CD4-positive, CD25-positive, alpha-beta regulatory T cell (primary cell): ENCODE measurements at regions not wholly inside any gene's neighbourhood (a gene's known extent, or its start where the extent isn't known, plus 50 kb on each side); places are given as distances from the start of the nearest gene placed in this dataset.

ENCODE experiments used
- ATAC-seq, 2 donors: fragments of 150-1000 bp; cut with Tn5 transposase; one replicate each; pipeline ENCODE4 v1.10.0; 2021; ENCODE audit warnings: low read depth in 2 of 2, moderate number of reproducible peaks in 2 of 2, moderate library complexity in 1 of 2
- DNase-seq, 3 donors: peaks; one replicate each; pipeline versions ENCODE4 v3.0.0 to v3.0.0-alpha.2; 2012 to 2022; ENCODE audit warnings: mixed read lengths in 1 of 3
- H3K27ac ChIP-seq: one replicate; pipeline ENCODE4 v1.7.0; 2013; ENCODE audit warnings: mild to moderate bottlenecking, low read length; ENCODE audit not compliant: insufficient read depth, poor library complexity, severe bottlenecking
- H3K27me3 ChIP-seq: one replicate; pipeline ENCODE4 v1.7.0; 2013; ENCODE audit warnings: low read length; ENCODE audit not compliant: control insufficient read depth, insufficient read depth
- H3K36me3 ChIP-seq: one replicate; pipeline ENCODE4 v1.7.0; 2013; ENCODE audit warnings: mild to moderate bottlenecking, low read length, moderate library complexity; ENCODE audit not compliant: control insufficient read depth, insufficient read depth
- H3K4me1 ChIP-seq: 2 replicates; pipeline ENCODE4 v1.7.0; 2013; ENCODE audit warnings: mild to moderate bottlenecking, low read length; ENCODE audit not compliant: insufficient read depth, control insufficient read depth, poor library complexity, severe bottlenecking
- H3K4me3 ChIP-seq: one replicate; pipeline ENCODE4 v1.7.0; 2013; ENCODE audit warnings: low read depth, mild to moderate bottlenecking, low read length, moderate library complexity
- H3K9me3 ChIP-seq, 2 experiments: 1 replicate in 1 of 2; 2 replicates in 1 of 2; pipeline ENCODE4 v1.7.0; 2013; ENCODE audit warnings: low read length in 2 of 2, mild to moderate bottlenecking in 1 of 2, moderate library complexity in 1 of 2; ENCODE audit not compliant: control insufficient read depth in 2 of 2
- H3K27ac Mint-ChIP-seq, 3 donors: one replicate each; pipeline ENCODE4 v1.8.0; 2020 to 2022; ENCODE audit warnings: mild to moderate bottlenecking in 3 of 3, mixed read lengths in 3 of 3, moderate library complexity in 2 of 3
- H3K27me3 Mint-ChIP-seq: one replicate; pipeline ENCODE4 v1.8.0; 2022; ENCODE audit warnings: mild to moderate bottlenecking, mixed read lengths
- H3K36me3 Mint-ChIP-seq: one replicate; pipeline ENCODE4 v1.8.0; 2020; ENCODE audit warnings: mixed read lengths
- H3K4me1 Mint-ChIP-seq, 4 donors: one replicate each; pipeline ENCODE4 v1.8.0; 2020 to 2022; ENCODE audit warnings: mixed read lengths in 4 of 4, mild to moderate bottlenecking in 1 of 4
- H3K4me3 Mint-ChIP-seq, 4 donors: one replicate each; pipeline ENCODE4 v1.8.0; 2020 to 2022; ENCODE audit warnings: mild to moderate bottlenecking in 4 of 4, mixed read lengths in 4 of 4, moderate library complexity in 3 of 4
- H3K9me3 Mint-ChIP-seq, 7 donors: one replicate each; pipeline ENCODE4 v1.8.0; 2020 to 2022; ENCODE audit warnings: mixed read lengths in 7 of 7, mild to moderate bottlenecking in 3 of 7, moderate library complexity in 2 of 7

GRCh38 chr9:73527521-73527920 lies 375.9 kb downstream of the ANXA1 start:
- no peak overlapping the region for H3K27ac Mint-ChIP-seq
- Histone ChIP-seq H3K27me3 (no peaks in the 10 kb centered on the region), H3K9me3 (no peaks in the 10 kb centered on the region), H3K4me3 (no peak overlapping the region), H3K36me3 (no peaks in the 10 kb centered on the region), H3K27ac (no peak overlapping the region), H3K4me1 (no peaks in the 10 kb centered on the region)
- no peak overlapping the region for H3K4me3 Mint-ChIP-seq
- H3K36me3 Mint-ChIP-seq, result no peaks in the 10 kb centered on the region
- no peaks in the 10 kb centered on the region for H3K4me1 Mint-ChIP-seq
- peaks cover 0 to 8% (median 2%) of the 10 kb centered on the region in 7 donors for H3K9me3 Mint-ChIP-seq
- ATAC-seq, result no peak
- no peak for DNase-seq
- H3K27me3 Mint-ChIP-seq, result no peaks in the 10 kb centered on the region

- H3K4me3 Mint-ChIP-seq, result no peak overlapping the region
- ATAC-seq, result no peak
- H3K9me3 Mint-ChIP-seq, result peaks cover 0 to 8% (median 3%) of the 10 kb centered on the region in 7 donors
- no peaks in the 10 kb centered on the region for H3K4me1 ChIP-seq
- H3K36me3 ChIP-seq, result no peaks in the 10 kb centered on the region
- no peak overlapping the region for H3K27ac Mint-ChIP-seq
- no peaks in the 10 kb centered on the region for H3K4me1 Mint-ChIP-seq
- no peaks in the 10 kb centered on the region for H3K9me3 ChIP-seq
- no peaks in the 10 kb centered on the region for H3K36me3 Mint-ChIP-seq
- H3K27ac ChIP-seq, result no peak overlapping the region
- H3K27me3 ChIP-seq, result no peaks in the 10 kb centered on the region
- no peaks in the 10 kb centered on the region for H3K27me3 Mint-ChIP-seq
- DNase-seq, result no peak
- H3K4me3 ChIP-seq, result no peak overlapping the region
These were observed 377.3 kb downstream of the ANXA1 start for GRCh38 chr9:73528926-73529325.

GRCh38 chr9:73529666-73530065 lies 378.0 kb downstream of the ANXA1 start:
- Mint-ChIP-seq H3K9me3 (peaks cover 0 to 8% (median 3%) of the 10 kb centered on the region in 7 donors), H3K36me3 (no peaks in the 10 kb centered on the region), H3K27me3 (no peaks in the 10 kb centered on the region), H3K4me1 (no peaks in the 10 kb centered on the region), H3K4me3 (no peak overlapping the region), H3K27ac (no peak overlapping the region)
- no peaks in the 10 kb centered on the region for H3K36me3 ChIP-seq
- no peak for DNase-seq
- no peak overlapping the region for H3K27ac ChIP-seq
- ATAC-seq, result no peak
- H3K4me3 ChIP-seq, result no peak overlapping the region
- no peaks in the 10 kb centered on the region for H3K4me1 ChIP-seq
- no peaks in the 10 kb centered on the region for H3K27me3 ChIP-seq
- H3K9me3 ChIP-seq, result no peaks in the 10 kb centered on the region

- Mint-ChIP-seq H3K27ac (no peak overlapping the region), H3K4me1 (no peaks in the 10 kb centered on the region), H3K36me3 (no peaks in the 10 kb centered on the region), H3K9me3 (peaks cover 0 to 5% (median 3%) of the 10 kb centered on the region in 7 donors), H3K4me3 (no peak overlapping the region), H3K27me3 (no peaks in the 10 kb centered on the region)
- Histone ChIP-seq H3K27ac (no peak overlapping the region), H3K27me3 (no peaks in the 10 kb centered on the region), H3K4me3 (no peak overlapping the region), H3K36me3 (no peaks in the 10 kb centered on the region), H3K4me1 (no peaks in the 10 kb centered on the region), H3K9me3 (no peaks in the 10 kb centered on the region)
- ATAC-seq (no peak), DNase-seq (no peak)
These were observed 379.4 kb downstream of the ANXA1 start for GRCh38 chr9:73531051-73531532.

- no peak overlapping the region for H3K4me3 Mint-ChIP-seq
- no peaks in the 10 kb centered on the region for H3K36me3 Mint-ChIP-seq
- Histone ChIP-seq H3K36me3 (no peaks in the 10 kb centered on the region), H3K27me3 (no peaks in the 10 kb centered on the region), H3K9me3 (no peaks in the 10 kb centered on the region), H3K27ac (no peak overlapping the region), H3K4me1 (no peaks in the 10 kb centered on the region), H3K4me3 (no peak overlapping the region)
- H3K27ac Mint-ChIP-seq, result no peak overlapping the region
- H3K27me3 Mint-ChIP-seq, result no peaks in the 10 kb centered on the region
- no peaks in the 10 kb centered on the region for H3K4me1 Mint-ChIP-seq
- DNase-seq, result no peak
- peaks cover 0 to 5% (median 2%) of the 10 kb centered on the region in 7 donors for H3K9me3 Mint-ChIP-seq
- no peak for ATAC-seq
These were observed 380.0 kb downstream of the ANXA1 start for GRCh38 chr9:73531658-73532057.

- Histone ChIP-seq H3K4me3 (no peak overlapping the region), H3K36me3 (no peaks in the 10 kb centered on the region), H3K9me3 (no peaks in the 10 kb centered on the region), H3K27ac (no peak overlapping the region), H3K4me1 (no peaks in the 10 kb centered on the region), H3K27me3 (no peaks in the 10 kb centered on the region)
- DNase-seq (no peak), ATAC-seq (no peak)
- Mint-ChIP-seq H3K36me3 (no peaks in the 10 kb centered on the region), H3K4me3 (no peak overlapping the region), H3K27me3 (no peaks in the 10 kb centered on the region), H3K4me1 (no peaks in the 10 kb centered on the region), H3K9me3 (peaks cover 0 to 5% (median 2%) of the 10 kb centered on the region in 7 donors), H3K27ac (no peak overlapping the region)
These were observed 381.3 kb downstream of the ANXA1 start for GRCh38 chr9:73532985-73533384.

- Mint-ChIP-seq H3K4me3 (no peak overlapping the region), H3K36me3 (no peaks in the 10 kb centered on the region), H3K4me1 (no peaks in the 10 kb centered on the region), H3K27ac (no peak overlapping the region), H3K27me3 (no peaks in the 10 kb centered on the region), H3K9me3 (peaks cover 0 to 5% (median 3%) of the 10 kb centered on the region in 7 donors)
- DNase-seq (no peak), ATAC-seq (no peak)
- Histone ChIP-seq H3K4me1 (no peaks in the 10 kb centered on the region), H3K9me3 (no peaks in the 10 kb centered on the region), H3K27ac (no peak overlapping the region), H3K4me3 (no peak overlapping the region), H3K27me3 (no peaks in the 10 kb centered on the region), H3K36me3 (no peaks in the 10 kb centered on the region)
These were observed 384.7 kb downstream of the ANXA1 start for GRCh38 chr9:73536403-73536802.

GRCh38 chr9:73537561-73537960 lies 385.9 kb downstream of the ANXA1 start:
- H3K27ac Mint-ChIP-seq, result no peak overlapping the region
- H3K4me3 Mint-ChIP-seq, result no peak overlapping the region
- no peaks in the 10 kb centered on the region for H3K27me3 Mint-ChIP-seq
- H3K4me1 Mint-ChIP-seq, result no peaks in the 10 kb centered on the region
- H3K36me3 ChIP-seq, result no peaks in the 10 kb centered on the region
- H3K9me3 Mint-ChIP-seq, result peaks cover 0 to 6% (median 3%) of the 10 kb centered on the region in 7 donors
- H3K36me3 Mint-ChIP-seq, result no peaks in the 10 kb centered on the region
- no peaks in the 10 kb centered on the region for H3K9me3 ChIP-seq
- no peak for ATAC-seq
- DNase-seq, result no peak
- no peak overlapping the region for H3K4me3 ChIP-seq
- H3K27me3 ChIP-seq, result no peaks in the 10 kb centered on the region
- no peaks in the 10 kb centered on the region for H3K4me1 ChIP-seq
- no peak overlapping the region for H3K27ac ChIP-seq
